ENCODE measurements at regions not wholly inside any gene's neighbourhood (a gene's known extent, or its start where the extent isn't known, plus 50 kb on each side); places are given as distances from the start of the nearest gene placed in this dataset.
A peak's percentile ranks its signal among the peaks of the same experiment; 100 is the strongest.

DNA sequence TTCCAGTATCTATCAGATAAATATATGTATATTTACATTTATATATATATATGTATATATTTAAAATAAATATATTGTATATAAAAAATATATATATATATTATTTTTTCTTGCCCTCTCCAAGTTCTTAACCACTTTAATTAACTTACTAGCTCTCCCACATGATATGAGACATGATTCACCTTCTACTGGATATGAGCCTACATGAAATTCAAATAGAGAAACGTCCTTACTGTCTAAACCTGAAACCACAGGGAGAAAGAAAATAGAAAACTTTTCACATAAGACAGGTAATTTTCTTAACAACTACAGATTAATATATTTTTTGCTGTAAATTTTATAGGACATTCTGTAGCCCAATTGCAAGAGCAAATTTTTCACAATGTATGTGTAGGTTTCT, 391.6 kb downstream of the ETS1 start:
- H3K4me1 ChIP-seq (ENCODE audit: control insufficient read depth, insufficient read depth, low read length) = no peaks in the 10 kb centered on the region
- WGBS (ENCODE audit: insufficient coverage) = no CpG with 5 or more reads among the region's 1 CpG
- H3K27me3 ChIP-seq (ENCODE audit: control insufficient read depth, insufficient read depth, low read length) = no peaks in the 10 kb centered on the region

DNA sequence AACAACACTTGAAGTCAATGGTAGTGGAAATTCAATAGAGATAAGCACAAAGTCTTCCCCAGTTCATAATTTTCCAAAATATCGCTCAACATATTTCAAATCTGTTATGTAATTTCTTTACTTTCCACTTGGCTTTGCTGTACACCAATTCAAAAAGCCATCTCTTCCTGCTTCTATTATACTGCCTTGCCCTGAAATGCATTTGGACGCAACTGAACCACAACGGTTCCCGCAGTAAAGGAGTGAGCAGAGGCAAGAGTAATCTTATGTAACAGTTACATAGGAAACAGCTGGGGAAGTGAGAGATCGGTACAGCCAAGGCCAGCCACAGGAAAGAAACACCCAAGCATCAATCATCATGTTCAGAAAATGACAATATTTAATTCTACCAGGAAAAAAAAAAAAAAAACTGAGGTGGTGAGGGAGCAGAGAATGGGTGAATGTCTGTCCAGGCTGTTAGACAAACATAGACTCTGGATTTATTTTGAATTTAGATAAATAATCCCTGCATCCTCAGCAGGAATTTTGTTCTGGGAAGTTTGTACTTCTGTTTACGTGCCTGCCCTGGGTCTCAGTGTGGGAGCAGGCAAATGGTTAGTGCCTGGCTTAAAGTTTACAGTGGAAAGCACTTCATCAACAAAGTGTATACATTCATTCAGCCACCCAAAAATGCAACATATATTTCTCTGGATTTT, 392.2 kb downstream of the ETS1 start:
- WGBS (ENCODE audit: insufficient coverage) = 80% methylated on average over 1 of the region's 6 CpGs
- Histone ChIP-seq H3K27ac (ENCODE audit: low read depth, low read length) (no peak overlapping the region), H3K27me3 (ENCODE audit: control insufficient read depth, insufficient read depth, low read length) (no peaks in the 10 kb centered on the region), H3K36me3 (ENCODE audit: control insufficient read depth, insufficient read depth, low read length) (no peaks in the 10 kb centered on the region), H3K4me1 (ENCODE audit: control insufficient read depth, insufficient read depth, low read length) (no peaks in the 10 kb centered on the region), H3K4me3 (ENCODE audit: low read depth, low read length) (no peak overlapping the region), H3K9me3 (ENCODE audit: control insufficient read depth, insufficient read depth, low read length) (no peaks in the 10 kb centered on the region)
- DNase-seq (ENCODE audit: low read depth in 4 of 6, low spot score in 6 of 6) = no peak

More for the DNA sequence above, 391.6 kb downstream of the ETS1 start:
- H3K9me3 ChIP-seq (ENCODE audit: control insufficient read depth, insufficient read depth, low read length) = no peaks in the 10 kb centered on the region
- no peak for DNase-seq (ENCODE audit: low read depth in 4 of 6, low spot score in 6 of 6)
- H3K27ac ChIP-seq (ENCODE audit: low read depth, low read length) = no peak overlapping the region
- no peak overlapping the region for H3K4me3 ChIP-seq (ENCODE audit: low read depth, low read length)
- no peaks in the 10 kb centered on the region for H3K36me3 ChIP-seq (ENCODE audit: control insufficient read depth, insufficient read depth, low read length)

DNA sequence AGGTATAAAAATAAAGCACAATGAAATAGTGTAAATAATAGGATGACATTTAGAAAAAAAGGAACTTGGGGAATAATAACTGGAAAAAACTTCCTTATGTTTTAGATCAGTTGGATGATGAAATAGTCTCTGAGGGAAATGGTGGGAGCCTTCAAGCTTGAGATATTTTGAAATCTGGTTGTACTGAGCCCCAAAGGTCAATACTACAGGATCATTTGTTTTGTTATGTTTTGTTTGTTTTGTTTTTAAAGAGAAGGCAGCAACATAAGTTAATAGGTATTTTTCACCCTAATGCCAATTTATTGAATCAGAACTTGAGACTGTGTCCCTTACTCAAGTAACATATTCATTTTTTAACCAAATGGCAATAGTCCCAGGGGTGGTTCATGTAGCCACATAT, 393.1 kb downstream of the ETS1 start:
- no peaks in the 10 kb centered on the region for H3K27me3 ChIP-seq (ENCODE audit: control insufficient read depth, insufficient read depth, low read length)
- H3K36me3 ChIP-seq (ENCODE audit: control insufficient read depth, insufficient read depth, low read length) = no peaks in the 10 kb centered on the region
- no peak overlapping the region for H3K27ac ChIP-seq (ENCODE audit: low read depth, low read length)
- no peaks in the 10 kb centered on the region for H3K9me3 ChIP-seq (ENCODE audit: control insufficient read depth, insufficient read depth, low read length)
- no peak for DNase-seq (ENCODE audit: low read depth in 4 of 6, low spot score in 6 of 6)
- no peaks in the 10 kb centered on the region for H3K4me1 ChIP-seq (ENCODE audit: control insufficient read depth, insufficient read depth, low read length)
- H3K4me3 ChIP-seq (ENCODE audit: low read depth, low read length) = no peak overlapping the region

DNA sequence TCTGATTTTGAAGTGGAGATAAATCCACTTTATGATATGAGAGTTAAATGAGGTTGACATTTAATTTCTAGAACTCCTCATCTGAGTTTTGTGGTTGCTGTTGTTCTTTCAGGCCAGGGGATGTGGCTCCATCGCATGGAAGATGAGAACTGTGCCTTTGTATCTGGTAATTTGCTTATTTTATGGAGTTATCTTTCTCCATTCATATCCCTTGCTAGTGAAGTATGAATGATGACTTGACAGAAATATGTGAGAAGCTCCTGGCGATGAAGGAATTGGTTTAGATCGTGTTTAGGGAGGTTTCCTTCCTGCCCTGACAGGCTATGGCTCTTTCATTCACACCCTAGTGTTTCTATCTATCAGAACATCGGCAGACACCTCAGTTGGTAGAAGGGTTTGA, 393.7 kb downstream of the ETS1 start:
- no peak for DNase-seq (ENCODE audit: low read depth in 4 of 6, low spot score in 6 of 6)
- WGBS (ENCODE audit: insufficient coverage) = no CpG with 5 or more reads among the region's 4 CpGs
- no peak overlapping the region for H3K4me3 ChIP-seq (ENCODE audit: low read depth, low read length)
- no peaks in the 10 kb centered on the region for H3K27me3 ChIP-seq (ENCODE audit: control insufficient read depth, insufficient read depth, low read length)
- H3K27ac ChIP-seq (ENCODE audit: low read depth, low read length) = no peak overlapping the region
- no peaks in the 10 kb centered on the region for H3K4me1 ChIP-seq (ENCODE audit: control insufficient read depth, insufficient read depth, low read length)
- no peaks in the 10 kb centered on the region for H3K36me3 ChIP-seq (ENCODE audit: control insufficient read depth, insufficient read depth, low read length)
- H3K9me3 ChIP-seq (ENCODE audit: control insufficient read depth, insufficient read depth, low read length) = no peaks in the 10 kb centered on the region

DNA sequence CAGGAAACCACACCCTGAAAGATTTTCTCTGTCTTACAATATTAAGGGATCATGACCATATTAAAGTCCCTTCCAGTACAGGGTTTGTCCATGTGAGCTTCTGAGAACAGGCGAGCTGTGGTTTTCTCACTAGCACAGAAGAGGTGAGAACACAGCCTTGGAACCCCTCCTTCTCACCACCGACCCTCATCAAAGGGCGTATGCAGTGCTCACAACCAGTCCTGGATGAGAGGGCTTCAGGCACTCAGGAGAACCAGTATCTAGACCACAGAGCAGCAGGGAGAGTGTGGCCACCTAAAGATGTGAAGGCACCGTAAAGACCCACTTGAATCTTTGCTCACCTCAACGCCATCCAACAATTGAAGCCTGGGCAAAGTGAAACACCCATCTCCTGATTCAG, 397.0 kb downstream of the ETS1 start:
- H3K9me3 ChIP-seq (ENCODE audit: control insufficient read depth, insufficient read depth, low read length) = no peaks in the 10 kb centered on the region
- H3K27me3 ChIP-seq (ENCODE audit: control insufficient read depth, insufficient read depth, low read length) = no peaks in the 10 kb centered on the region
- no peak overlapping the region for H3K4me3 ChIP-seq (ENCODE audit: low read depth, low read length)
- DNase-seq (ENCODE audit: low read depth in 4 of 6, low spot score in 6 of 6) = no peak
- H3K36me3 ChIP-seq (ENCODE audit: control insufficient read depth, insufficient read depth, low read length) = no peaks in the 10 kb centered on the region
- WGBS (ENCODE audit: insufficient coverage) = 98% methylated on average over 3 of the region's 5 CpGs
- H3K27ac ChIP-seq (ENCODE audit: low read depth, low read length) = no peak overlapping the region
- no peaks in the 10 kb centered on the region for H3K4me1 ChIP-seq (ENCODE audit: control insufficient read depth, insufficient read depth, low read length)

DNA sequence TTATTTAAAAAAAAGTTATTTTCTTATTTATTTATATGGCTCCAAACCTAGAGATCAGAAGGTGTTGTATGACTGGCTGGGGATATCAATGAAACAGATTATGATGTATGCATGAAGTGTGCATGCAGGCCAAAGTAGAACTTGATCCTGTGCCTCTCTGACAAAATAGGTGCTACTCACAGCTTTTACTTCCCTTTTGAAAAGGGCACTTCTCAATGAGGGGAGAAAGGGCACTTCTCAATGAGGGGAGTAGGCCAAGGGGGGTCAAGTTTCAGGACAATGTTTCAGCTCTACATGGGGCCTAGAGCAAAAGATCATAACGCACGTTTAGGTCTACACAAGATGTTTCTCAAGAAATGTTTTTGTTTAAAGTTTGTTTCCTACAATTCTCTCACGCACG, 397.5 kb downstream of the ETS1 start:
- H3K27me3 ChIP-seq (ENCODE audit: control insufficient read depth, insufficient read depth, low read length) = no peaks in the 10 kb centered on the region
- H3K9me3 ChIP-seq (ENCODE audit: control insufficient read depth, insufficient read depth, low read length) = no peaks in the 10 kb centered on the region
- H3K4me1 ChIP-seq (ENCODE audit: control insufficient read depth, insufficient read depth, low read length) = no peaks in the 10 kb centered on the region
- DNase-seq (ENCODE audit: low read depth in 4 of 6, low spot score in 6 of 6) = no peak
- no peak overlapping the region for H3K27ac ChIP-seq (ENCODE audit: low read depth, low read length)
- H3K4me3 ChIP-seq (ENCODE audit: low read depth, low read length) = no peak overlapping the region
- WGBS (ENCODE audit: insufficient coverage) = 80% methylated on average over 2 of the region's 4 CpGs
- no peaks in the 10 kb centered on the region for H3K36me3 ChIP-seq (ENCODE audit: control insufficient read depth, insufficient read depth, low read length)

DNA sequence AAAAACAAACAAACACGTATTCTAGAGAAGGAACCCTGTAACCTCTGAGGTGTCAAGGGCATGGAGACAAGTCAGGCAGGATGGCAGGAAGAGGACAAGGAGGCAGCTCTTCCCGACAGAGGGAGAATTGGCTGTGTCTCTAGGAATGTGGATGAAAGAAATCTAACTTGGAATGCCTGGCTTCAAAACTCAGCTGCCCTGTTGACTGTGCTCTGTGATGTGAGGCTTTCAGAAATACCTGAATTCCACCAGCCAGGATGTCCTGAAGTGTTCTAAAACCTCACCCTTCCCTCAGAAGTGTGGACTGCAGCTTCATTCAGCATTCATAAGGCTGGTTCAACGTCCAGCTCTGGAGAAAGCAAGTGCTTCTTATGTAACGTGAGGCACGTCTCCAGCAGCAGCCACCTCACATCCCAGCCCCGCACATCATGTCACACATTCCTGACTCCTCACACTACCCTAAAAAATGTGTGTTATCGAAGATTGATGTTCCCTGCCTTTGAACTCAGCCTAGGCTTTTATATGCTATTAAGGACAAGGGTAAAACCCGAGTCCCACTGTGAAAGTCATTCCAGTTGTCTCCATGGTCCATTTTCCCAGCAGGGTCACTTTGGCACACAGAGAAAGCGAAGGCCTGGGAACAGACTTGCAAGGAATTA, 398.9 kb downstream of the ETS1 start:
- no peaks in the 10 kb centered on the region for H3K4me1 ChIP-seq (ENCODE audit: control insufficient read depth, insufficient read depth, low read length)
- no peaks in the 10 kb centered on the region for H3K27me3 ChIP-seq (ENCODE audit: control insufficient read depth, insufficient read depth, low read length)
- DNase-seq (ENCODE audit: low read depth in 4 of 6, low spot score in 6 of 6) = no peak
- WGBS (ENCODE audit: insufficient coverage) = 46% methylated on average over 7 of the region's 9 CpGs
- H3K9me3 ChIP-seq (ENCODE audit: control insufficient read depth, insufficient read depth, low read length) = no peaks in the 10 kb centered on the region
- no peak overlapping the region for H3K4me3 ChIP-seq (ENCODE audit: low read depth, low read length)
- H3K36me3 ChIP-seq (ENCODE audit: control insufficient read depth, insufficient read depth, low read length) = no peaks in the 10 kb centered on the region
- no peak overlapping the region for H3K27ac ChIP-seq (ENCODE audit: low read depth, low read length)

DNA sequence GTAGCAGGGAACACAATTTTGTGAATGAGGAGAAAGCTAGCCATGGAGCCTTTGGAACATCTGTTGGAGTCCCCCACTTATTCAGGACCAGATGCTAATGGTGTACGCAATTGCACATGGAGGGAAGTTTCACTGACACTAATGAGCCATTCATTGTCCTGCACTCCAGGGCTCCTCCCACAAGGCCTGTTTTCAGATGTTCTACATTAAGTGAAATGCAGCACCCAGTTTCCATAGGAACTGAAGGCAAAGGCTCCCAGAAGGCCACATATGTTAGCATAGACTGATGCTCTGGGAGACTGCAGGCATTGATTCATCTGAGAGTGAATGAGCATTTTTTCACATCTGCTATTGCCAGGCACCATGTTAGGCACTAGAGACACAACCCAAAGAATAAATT, 399.5 kb downstream of the ETS1 start:
- no peaks in the 10 kb centered on the region for H3K36me3 ChIP-seq (ENCODE audit: control insufficient read depth, insufficient read depth, low read length)
- 20% methylated on average over 1 of the region's 1 CpG for WGBS (ENCODE audit: insufficient coverage)
- no peak overlapping the region for H3K27ac ChIP-seq (ENCODE audit: low read depth, low read length)
- no peaks in the 10 kb centered on the region for H3K4me1 ChIP-seq (ENCODE audit: control insufficient read depth, insufficient read depth, low read length)
- H3K9me3 ChIP-seq (ENCODE audit: control insufficient read depth, insufficient read depth, low read length) = no peaks in the 10 kb centered on the region
- H3K27me3 ChIP-seq (ENCODE audit: control insufficient read depth, insufficient read depth, low read length) = no peaks in the 10 kb centered on the region
- H3K4me3 ChIP-seq (ENCODE audit: low read depth, low read length) = no peak overlapping the region
- peak in 2 of 6 donors; percentile 54 to 84 for DNase-seq (ENCODE audit: low read depth in 4 of 6, low spot score in 6 of 6)

DNA sequence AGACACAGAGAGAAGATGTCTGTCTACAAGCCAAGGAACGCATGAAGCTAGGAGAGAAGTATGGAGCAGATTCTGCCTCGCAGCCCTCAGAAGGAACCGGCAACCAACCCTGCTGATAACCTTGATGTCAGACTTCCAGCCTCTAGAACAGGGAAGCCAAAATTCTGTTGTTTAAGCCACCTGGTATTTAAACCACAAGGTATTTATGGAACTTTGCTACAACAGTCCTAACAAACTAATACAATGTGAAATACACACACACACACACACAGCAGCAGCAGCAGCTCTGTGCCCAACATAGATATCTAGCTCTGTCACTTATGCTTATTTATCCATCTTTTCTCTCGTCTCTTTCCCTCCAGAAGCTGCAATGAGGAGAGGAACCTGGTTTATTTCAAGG, 400.0 kb downstream of the ETS1 start:
- WGBS (ENCODE audit: insufficient coverage) = 94% methylated on average over 3 of the region's 4 CpGs
- H3K9me3 ChIP-seq (ENCODE audit: control insufficient read depth, insufficient read depth, low read length) = no peaks in the 10 kb centered on the region
- no peak for DNase-seq (ENCODE audit: low read depth in 4 of 6, low spot score in 6 of 6)
- H3K4me1 ChIP-seq (ENCODE audit: control insufficient read depth, insufficient read depth, low read length) = no peaks in the 10 kb centered on the region
- no peak overlapping the region for H3K27ac ChIP-seq (ENCODE audit: low read depth, low read length)
- no peaks in the 10 kb centered on the region for H3K27me3 ChIP-seq (ENCODE audit: control insufficient read depth, insufficient read depth, low read length)
- no peak overlapping the region for H3K4me3 ChIP-seq (ENCODE audit: low read depth, low read length)
- no peaks in the 10 kb centered on the region for H3K36me3 ChIP-seq (ENCODE audit: control insufficient read depth, insufficient read depth, low read length)

DNA sequence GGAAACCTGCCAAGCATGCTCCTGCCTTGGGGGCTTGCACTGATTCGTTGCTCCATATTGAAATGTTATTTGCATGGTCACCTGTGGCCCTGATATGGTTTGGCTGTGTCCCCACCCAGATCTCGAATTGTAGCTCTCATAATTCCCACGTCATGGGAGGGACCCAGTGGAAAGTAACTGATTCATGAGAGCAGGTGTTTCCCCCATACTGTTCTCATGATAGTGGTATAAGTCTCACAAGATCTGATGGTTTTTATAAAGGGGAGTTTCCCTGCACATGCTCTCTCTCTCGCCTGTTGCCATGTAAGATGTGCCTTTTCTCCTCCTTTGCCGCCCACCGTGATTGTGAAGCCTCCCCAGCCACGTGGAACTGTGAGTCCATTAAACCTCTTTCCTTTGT, 402.4 kb downstream of the ETS1 start:
- H3K9me3 ChIP-seq (ENCODE audit: control insufficient read depth, insufficient read depth, low read length) = no peaks in the 10 kb centered on the region
- no peak for DNase-seq (ENCODE audit: low read depth in 4 of 6, low spot score in 6 of 6)
- WGBS (ENCODE audit: insufficient coverage) = 61% methylated on average over 3 of the region's 7 CpGs

More for the DNA sequence above, 402.4 kb downstream of the ETS1 start:
- Histone ChIP-seq H3K27me3 (ENCODE audit: control insufficient read depth, insufficient read depth, low read length) (peaks cover 2% of the 10 kb centered on the region), H3K27ac (ENCODE audit: low read depth, low read length) (no peak overlapping the region), H3K4me3 (ENCODE audit: low read depth, low read length) (no peak overlapping the region), H3K36me3 (ENCODE audit: control insufficient read depth, insufficient read depth, low read length) (no peaks in the 10 kb centered on the region), H3K4me1 (ENCODE audit: control insufficient read depth, insufficient read depth, low read length) (no peaks in the 10 kb centered on the region)
